Colonic mucosa (tissue), 4 donors: ENCODE measurements at regions not wholly inside any gene's neighbourhood (a gene's known extent, or its start where the extent isn't known, plus 50 kb on each side); places are given as distances from the start of the nearest gene placed in this dataset.

Experiments used
- DNase-seq: peaks from one replicate; pipeline ENCODE4 v3.0.0-alpha.2; 2020
- H3K27ac ChIP-seq: fragments of 200-600 bp; one replicate; pipeline ENCODE4 v1.8.0; 2021
- H3K27me3 ChIP-seq: fragments of 200-600 bp; one replicate; pipeline ENCODE4 v1.8.0; 2021
- H3K36me3 ChIP-seq: fragments of 200-600 bp; one replicate; pipeline ENCODE4 v1.8.0; 2021
- H3K4me1 ChIP-seq: fragments of 200-600 bp; one replicate; pipeline ENCODE4 v1.8.0; 2021; ENCODE audit warnings: mild to moderate bottlenecking
- H3K4me3 ChIP-seq: fragments of 200-600 bp; one replicate; pipeline ENCODE4 v1.8.0; 2021
- H3K9ac ChIP-seq, 2 donors: one replicate each; pipeline ENCODE4 v1.7.0; 2013; ENCODE audit warnings: control low read depth in 2 of 2, low read depth in 2 of 2, low read length in 2 of 2
- H3K9me3 ChIP-seq: fragments of 200-600 bp; one replicate; pipeline ENCODE4 v1.8.0; 2021
- intact Hi-C: fragments of 100-400 bp; cut with DNase I; formaldehyde crosslinking; loops from one replicate; pipeline ENCODE4 v1.14.1; 2022
- TF ChIP-seq, protein P1 (sequence below): fragments of 200-600 bp; IDR thresholded peaks from one replicate; pipeline ENCODE4 v1.8.0; 2022; ENCODE audit warnings: antibody characterized with exemption, mild to moderate bottlenecking
- donor health status: healthy.
- donor health status: DM: no; HTN: no; CAD: no.
- donor health status: DM: no; HTN: no; CAD: no.

DNA sequence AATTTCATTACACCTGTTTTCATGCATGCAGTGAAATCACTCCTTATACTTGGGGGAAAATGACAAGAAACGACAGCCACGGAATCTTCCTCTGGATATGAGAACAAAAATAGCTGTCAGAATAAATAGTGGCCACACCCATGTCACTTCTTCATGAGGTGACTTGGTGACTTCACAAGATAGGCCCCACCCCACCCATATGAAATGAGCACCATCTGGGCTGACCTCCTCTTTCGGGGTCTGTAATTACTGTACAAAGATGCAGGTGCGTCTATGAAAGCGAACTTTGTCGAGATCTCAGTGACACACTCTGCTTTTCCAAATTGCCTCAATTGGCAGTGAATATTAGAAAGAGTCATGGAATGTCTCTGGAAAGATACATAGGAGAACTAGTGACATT lies 184.2 kb upstream of the CCN2 start:
- Histone ChIP-seq H3K27ac (no peak overlapping the region), H3K4me1 (no peaks in the 10 kb centered on the region), H3K36me3 (no peaks in the 10 kb centered on the region), H3K27me3 (no peaks in the 10 kb centered on the region), H3K9me3 (no peaks in the 10 kb centered on the region), H3K9ac (no peak overlapping the region), H3K4me3 (no peak overlapping the region)
- TF ChIP-seq, protein P1, sequence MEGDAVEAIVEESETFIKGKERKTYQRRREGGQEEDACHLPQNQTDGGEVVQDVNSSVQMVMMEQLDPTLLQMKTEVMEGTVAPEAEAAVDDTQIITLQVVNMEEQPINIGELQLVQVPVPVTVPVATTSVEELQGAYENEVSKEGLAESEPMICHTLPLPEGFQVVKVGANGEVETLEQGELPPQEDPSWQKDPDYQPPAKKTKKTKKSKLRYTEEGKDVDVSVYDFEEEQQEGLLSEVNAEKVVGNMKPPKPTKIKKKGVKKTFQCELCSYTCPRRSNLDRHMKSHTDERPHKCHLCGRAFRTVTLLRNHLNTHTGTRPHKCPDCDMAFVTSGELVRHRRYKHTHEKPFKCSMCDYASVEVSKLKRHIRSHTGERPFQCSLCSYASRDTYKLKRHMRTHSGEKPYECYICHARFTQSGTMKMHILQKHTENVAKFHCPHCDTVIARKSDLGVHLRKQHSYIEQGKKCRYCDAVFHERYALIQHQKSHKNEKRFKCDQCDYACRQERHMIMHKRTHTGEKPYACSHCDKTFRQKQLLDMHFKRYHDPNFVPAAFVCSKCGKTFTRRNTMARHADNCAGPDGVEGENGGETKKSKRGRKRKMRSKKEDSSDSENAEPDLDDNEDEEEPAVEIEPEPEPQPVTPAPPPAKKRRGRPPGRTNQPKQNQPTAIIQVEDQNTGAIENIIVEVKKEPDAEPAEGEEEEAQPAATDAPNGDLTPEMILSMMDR: no peak
- intact Hi-C loops: no loop called here
- no peak for DNase-seq

DNA sequence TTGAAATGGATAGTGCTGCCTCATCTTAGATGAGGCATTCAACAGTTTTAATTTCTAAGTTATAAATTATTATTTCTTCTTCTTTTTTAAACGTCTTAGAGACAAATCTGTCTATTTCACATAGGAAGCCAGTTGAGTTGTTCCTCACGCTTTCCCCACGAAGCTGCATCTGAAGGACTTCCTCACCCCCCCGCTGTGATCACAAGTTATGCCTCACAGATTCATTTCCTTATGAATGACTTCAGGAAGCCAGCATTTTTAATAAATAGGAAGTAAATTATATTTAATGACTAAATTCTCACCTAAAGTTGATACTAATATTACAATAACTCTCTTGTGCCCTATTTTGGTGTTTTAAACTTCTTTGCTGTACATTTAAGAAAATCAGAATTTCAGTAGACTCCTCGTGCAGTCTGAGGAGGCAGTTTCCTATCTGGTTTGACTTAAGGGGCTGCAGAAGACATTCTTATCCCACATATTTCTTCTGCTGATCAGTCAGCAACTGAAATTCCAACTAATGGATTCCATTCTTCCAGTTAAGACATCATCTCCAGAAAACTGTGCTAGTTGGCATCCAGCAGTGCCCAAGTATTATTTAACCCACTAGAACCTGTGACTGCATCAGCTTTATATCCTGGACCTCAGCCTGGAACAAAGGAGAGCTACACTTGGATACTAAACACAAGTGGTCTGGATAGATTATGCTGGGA lies 182.7 kb upstream of the CCN2 start:
- intact Hi-C loops: no loop called here
- H3K27me3 ChIP-seq: no peaks in the 10 kb centered on the region
- DNase-seq: no peak
- TF ChIP-seq, protein P1: no peak
- no peak overlapping the region for H3K9ac ChIP-seq
- H3K4me1 ChIP-seq: no peaks in the 10 kb centered on the region
- H3K36me3 ChIP-seq: no peaks in the 10 kb centered on the region
- no peaks in the 10 kb centered on the region for H3K9me3 ChIP-seq
- no peak overlapping the region for H3K27ac ChIP-seq
- H3K4me3 ChIP-seq: no peak overlapping the region

DNA sequence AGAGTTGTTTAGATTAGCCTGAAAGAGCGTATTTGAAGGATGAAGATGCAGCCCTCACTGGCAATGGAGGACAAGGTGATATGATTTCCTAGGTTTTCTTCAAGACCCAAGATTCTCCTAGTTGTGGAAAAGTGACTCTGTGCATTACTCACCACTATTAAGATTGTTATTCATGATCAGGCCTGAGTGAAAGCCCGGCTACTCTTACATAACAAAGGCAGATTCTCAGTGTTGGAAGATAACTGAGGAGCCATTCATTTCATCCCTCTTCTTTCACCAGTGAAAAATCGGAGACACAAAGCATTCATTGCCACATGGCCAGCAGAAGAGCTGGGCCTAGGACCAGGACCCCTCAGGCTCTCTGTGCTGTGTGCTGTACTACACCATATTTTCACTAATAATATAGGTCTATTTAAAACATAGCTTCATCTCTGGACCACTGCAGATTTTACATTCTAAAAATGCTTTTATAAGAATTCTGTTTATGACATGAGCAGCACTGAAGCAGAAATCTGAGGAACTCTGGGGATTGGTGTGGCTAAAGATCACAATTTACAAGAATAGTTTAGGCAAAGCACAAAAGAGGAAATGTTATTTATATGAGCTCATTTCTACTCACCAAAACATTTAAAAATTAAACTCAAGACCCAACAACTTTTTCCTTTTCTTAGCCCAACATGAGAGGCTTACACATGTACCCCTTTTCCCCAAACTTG lies 181.9 kb upstream of the CCN2 start:
- intact Hi-C loops: no loop called here
- H3K4me3 ChIP-seq: no peak overlapping the region
- no peaks in the 10 kb centered on the region for H3K27me3 ChIP-seq
- peak overlapping the region in 1 of 2 donors; percentile 10 for H3K9ac ChIP-seq
- H3K4me1 ChIP-seq: no peaks in the 10 kb centered on the region
- TF ChIP-seq, protein P1: no peak
- H3K36me3 ChIP-seq: no peaks in the 10 kb centered on the region
- no peaks in the 10 kb centered on the region for H3K9me3 ChIP-seq
- peak overlapping the region; percentile 46 for H3K27ac ChIP-seq
- DNase-seq: no peak

DNA sequence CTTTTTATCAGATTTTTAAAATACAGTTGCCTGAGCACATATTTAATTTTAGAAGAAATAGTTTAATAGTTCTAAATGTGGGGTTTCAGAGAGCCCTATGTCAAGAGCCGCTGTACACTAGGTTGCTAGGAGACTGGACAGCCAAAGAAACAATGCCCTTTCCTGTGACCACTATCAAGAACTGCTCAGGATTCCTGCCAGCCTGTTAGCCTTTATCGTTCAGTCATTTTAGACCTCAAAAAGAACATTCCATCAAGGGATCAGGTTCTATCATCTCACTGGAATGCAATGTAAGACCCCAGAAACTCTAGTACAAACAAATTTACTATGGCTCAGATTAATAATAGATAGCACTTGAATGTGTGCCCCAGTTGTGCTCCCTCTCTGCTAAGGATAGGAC lies 181.2 kb upstream of the CCN2 start:
- no peaks in the 10 kb centered on the region for H3K36me3 ChIP-seq
- H3K4me1 ChIP-seq: no peaks in the 10 kb centered on the region
- no peak for DNase-seq
- intact Hi-C loops: no loop called here
- no peaks in the 10 kb centered on the region for H3K9me3 ChIP-seq
- H3K27ac ChIP-seq: peak overlapping the region; percentile 46
- H3K9ac ChIP-seq: peak overlapping the region in 1 of 2 donors; percentile 10
- no peak overlapping the region for H3K4me3 ChIP-seq
- TF ChIP-seq, protein P1: no peak
- H3K27me3 ChIP-seq: no peaks in the 10 kb centered on the region

DNA sequence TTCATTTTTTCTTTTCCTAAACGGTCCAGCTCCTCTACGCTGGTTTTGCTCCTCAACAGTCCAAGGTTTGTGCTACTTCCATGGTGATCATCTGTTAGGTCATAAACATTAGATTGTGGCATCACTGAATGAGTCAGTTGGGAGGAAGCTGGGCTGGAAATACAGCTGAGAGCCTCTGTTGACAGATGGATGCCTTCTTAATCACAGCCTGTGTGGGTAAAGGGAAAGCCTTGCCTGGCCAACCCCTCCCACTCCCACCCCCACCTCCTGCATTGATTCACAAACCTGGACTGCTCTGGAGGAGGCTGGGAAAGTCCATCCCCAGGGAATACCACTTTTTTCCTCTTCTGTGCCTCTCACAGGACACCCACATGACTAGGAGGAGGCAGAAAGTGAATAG lies 180.6 kb upstream of the CCN2 start:
- intact Hi-C loops: no loop called here
- no peak overlapping the region for H3K9ac ChIP-seq

More for the DNA sequence above, 180.6 kb upstream of the CCN2 start:
- H3K36me3 ChIP-seq: no peaks in the 10 kb centered on the region
- H3K27me3 ChIP-seq: no peaks in the 10 kb centered on the region
- H3K4me3 ChIP-seq: no peak overlapping the region
- H3K27ac ChIP-seq: peak overlapping the region; percentile 46
- H3K4me1 ChIP-seq: no peaks in the 10 kb centered on the region
- TF ChIP-seq, protein P1: no peak
- no peak for DNase-seq
- H3K9me3 ChIP-seq: no peaks in the 10 kb centered on the region
